ENCODE measurements at regions not wholly inside any gene's neighbourhood (a gene's known extent, or its start where the extent isn't known, plus 50 kb on each side); places are given as distances from the start of the nearest gene placed in this dataset.
"Not testable (repeated sequence)": the region's sequence is repeated elsewhere in the genome, so short reads cannot be mapped to it uniquely, and the experiment has no call there.

GRCh38 chr6:137708481-137708880 lies 158.6 kb upstream of the TNFAIP3 start:
- TF ChIP-seq CTCF (conservative IDR thresholded peaks at IDR 0.05; ENCODE audit: low read depth, low read length): no peak

GRCh38 chr6:137709424-137710236 lies 157.4 kb upstream of the TNFAIP3 start:
- DNase-seq (ENCODE audit: low read depth): no peak
- H3K4me3 ChIP-seq (ENCODE audit: low read length): no peak overlapping the region
- no peak for TF ChIP-seq CTCF (conservative IDR thresholded peaks at IDR 0.05; ENCODE audit: low read depth, low read length)

More at GRCh38 chr6:137708481-137708880, 158.6 kb upstream of the TNFAIP3 start:
- no peak for DNase-seq (ENCODE audit: low read depth)
- H3K4me3 ChIP-seq (ENCODE audit: low read length): no peak overlapping the region

GRCh38 chr6:137711972-137712371 lies 155.1 kb upstream of the TNFAIP3 start:
- no peak for TF ChIP-seq CTCF (conservative IDR thresholded peaks at IDR 0.05; ENCODE audit: low read depth, low read length)
- no peak overlapping the region for H3K4me3 ChIP-seq (ENCODE audit: low read length)
- no peak for DNase-seq (ENCODE audit: low read depth)

GRCh38 chr6:137712587-137712986 lies 154.5 kb upstream of the TNFAIP3 start:
- no peak overlapping the region for H3K4me3 ChIP-seq (ENCODE audit: low read length)
- no peak for TF ChIP-seq CTCF (conservative IDR thresholded peaks at IDR 0.05; ENCODE audit: low read depth, low read length)
- DNase-seq (ENCODE audit: low read depth): no peak

GRCh38 chr6:137715589-137716045 lies 151.4 kb upstream of the TNFAIP3 start:
- TF ChIP-seq CTCF (conservative IDR thresholded peaks at IDR 0.05; ENCODE audit: low read depth, low read length): no peak
- no peak overlapping the region for H3K4me3 ChIP-seq (ENCODE audit: low read length)
- no peak for DNase-seq (ENCODE audit: low read depth)

- TF ChIP-seq CTCF (conservative IDR thresholded peaks at IDR 0.05; ENCODE audit: low read depth, low read length): no peak
Measured at GRCh38 chr6:137717074-137718073, 149.7 kb upstream of the TNFAIP3 start.

GRCh38 chr6:137718903-137719302 lies 148.2 kb upstream of the TNFAIP3 start:
- not testable (repeated sequence) for DNase-seq (ENCODE audit: low read depth); H3K4me3 ChIP-seq (ENCODE audit: low read length)

More at GRCh38 chr6:137717074-137718073, 149.7 kb upstream of the TNFAIP3 start:
- no peak overlapping the region for H3K4me3 ChIP-seq (ENCODE audit: low read length)
- no peak for DNase-seq (ENCODE audit: low read depth)

Data from retinal pigment epithelial cell (primary cell).